Calu3 (cell line): ENCODE measurements at regions not wholly inside any gene's neighbourhood (a gene's known extent, or its start where the extent isn't known, plus 50 kb on each side); places are given as distances from the start of the nearest gene placed in this dataset.

ENCODE experiments used
- BruUV-seq: library from RNA; stranded (reverse); fragments of 400-500 nt; replicated peaks from 2 replicates; lab custom pipeline; 2021; lab: Mats Ljungman, UMichigan
- CTCF ChIA-PET: fragments of 300-600 bp; sonication (Branson Sonifier 250); formaldehyde crosslinking; loops from one replicate; lab custom pipeline; 2022; ENCODE audit warnings: antibody characterized with exemption; lab: Charles Lee
- DNase-seq: peaks from one replicate; pipeline ENCODE4 v3.0.0; 2022
- H3K27ac Mint-ChIP-seq: one replicate; pipeline ENCODE4 v1.8.0; 2022; ENCODE audit warnings: mixed read lengths; ENCODE audit not compliant: unreplicated experiment
- H3K27me3 Mint-ChIP-seq: one replicate; pipeline ENCODE4 v1.8.0; 2022; ENCODE audit warnings: mixed read lengths; ENCODE audit not compliant: unreplicated experiment
- H3K36me3 Mint-ChIP-seq: one replicate; pipeline ENCODE4 v1.8.0; 2022; ENCODE audit warnings: mild to moderate bottlenecking, moderate library complexity, mixed read lengths; ENCODE audit not compliant: insufficient read depth, unreplicated experiment
- H3K4me1 Mint-ChIP-seq: one replicate; pipeline ENCODE4 v1.8.0; 2022; ENCODE audit warnings: mild to moderate bottlenecking, low read depth, mixed read lengths; ENCODE audit not compliant: unreplicated experiment
- H3K4me3 Mint-ChIP-seq: one replicate; pipeline ENCODE4 v1.8.0; 2022; ENCODE audit warnings: mild to moderate bottlenecking, low read depth, moderate library complexity, mixed read lengths; ENCODE audit not compliant: unreplicated experiment
- H3K9me3 Mint-ChIP-seq: one replicate; pipeline ENCODE4 v1.8.0; 2022; ENCODE audit warnings: low read depth, mixed read lengths; ENCODE audit not compliant: unreplicated experiment
- intact Hi-C: fragments of 100-400 bp; cut with micrococcal nuclease; formaldehyde crosslinking; loops from one replicate; pipeline ENCODE4 v1.10.0; 2022; ENCODE audit not compliant: unreplicated experiment
- TF ChIP-seq, protein P1 (sequence below): fragments of 200-600 bp; IDR thresholded peaks from one replicate; pipeline ENCODE4 v1.8.0; 2022; ENCODE audit warnings: antibody characterized with exemption; ENCODE audit not compliant: unreplicated experiment

DNA sequence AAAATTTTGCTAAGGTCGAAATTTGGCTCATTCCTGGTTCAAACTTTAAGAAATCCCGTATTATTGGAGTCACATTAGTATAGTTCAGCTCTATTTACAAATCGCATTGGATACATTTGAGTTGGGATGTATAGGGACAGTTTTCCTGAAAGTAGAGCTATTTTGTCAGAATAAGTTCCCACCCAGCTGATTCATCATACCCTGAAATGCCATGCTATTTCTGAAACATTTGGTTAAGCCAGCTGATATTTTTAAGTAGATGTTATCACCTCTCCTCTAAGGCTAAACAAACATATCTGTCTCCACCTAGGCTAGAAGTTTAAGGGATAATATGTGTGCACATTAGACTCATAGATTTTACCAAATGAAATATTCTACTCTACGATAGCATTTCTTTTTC lies 226.2 kb upstream of the ARGLU1 start:
- TF ChIP-seq, protein P1, sequence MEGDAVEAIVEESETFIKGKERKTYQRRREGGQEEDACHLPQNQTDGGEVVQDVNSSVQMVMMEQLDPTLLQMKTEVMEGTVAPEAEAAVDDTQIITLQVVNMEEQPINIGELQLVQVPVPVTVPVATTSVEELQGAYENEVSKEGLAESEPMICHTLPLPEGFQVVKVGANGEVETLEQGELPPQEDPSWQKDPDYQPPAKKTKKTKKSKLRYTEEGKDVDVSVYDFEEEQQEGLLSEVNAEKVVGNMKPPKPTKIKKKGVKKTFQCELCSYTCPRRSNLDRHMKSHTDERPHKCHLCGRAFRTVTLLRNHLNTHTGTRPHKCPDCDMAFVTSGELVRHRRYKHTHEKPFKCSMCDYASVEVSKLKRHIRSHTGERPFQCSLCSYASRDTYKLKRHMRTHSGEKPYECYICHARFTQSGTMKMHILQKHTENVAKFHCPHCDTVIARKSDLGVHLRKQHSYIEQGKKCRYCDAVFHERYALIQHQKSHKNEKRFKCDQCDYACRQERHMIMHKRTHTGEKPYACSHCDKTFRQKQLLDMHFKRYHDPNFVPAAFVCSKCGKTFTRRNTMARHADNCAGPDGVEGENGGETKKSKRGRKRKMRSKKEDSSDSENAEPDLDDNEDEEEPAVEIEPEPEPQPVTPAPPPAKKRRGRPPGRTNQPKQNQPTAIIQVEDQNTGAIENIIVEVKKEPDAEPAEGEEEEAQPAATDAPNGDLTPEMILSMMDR, result no peak
- Mint-ChIP-seq H3K4me1 (peaks cover 7% of the 10 kb centered on the region), H3K27ac (no peak overlapping the region), H3K9me3 (no peaks in the 10 kb centered on the region), H3K36me3 (no peaks in the 10 kb centered on the region), H3K27me3 (no peaks in the 10 kb centered on the region), H3K4me3 (no peak overlapping the region)
- CTCF ChIA-PET, result no interaction called here
- intact Hi-C loops, result no loop called here
- no peak for DNase-seq
- no TSS peak for BruUV-seq

DNA sequence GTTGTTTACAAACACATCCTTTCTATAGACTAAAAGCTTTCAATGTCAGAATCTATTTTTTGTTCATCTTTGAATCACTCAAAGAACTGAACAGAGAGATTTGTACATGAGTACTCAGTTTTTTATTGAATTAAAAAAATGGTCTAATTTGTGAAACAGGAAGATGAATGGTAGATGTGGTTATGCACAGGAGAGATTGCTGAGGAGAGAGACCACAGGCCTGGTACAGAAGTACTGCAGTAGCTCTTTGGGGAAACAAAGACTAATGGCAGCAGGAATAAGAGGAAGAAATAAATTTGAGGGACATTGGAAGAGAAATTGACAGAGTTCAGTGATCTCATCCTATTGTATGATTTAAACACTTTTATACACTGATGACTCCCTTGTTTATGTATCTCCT lies 222.0 kb upstream of the ARGLU1 start:
- no peaks in the 10 kb centered on the region for H3K4me1 Mint-ChIP-seq
- H3K36me3 Mint-ChIP-seq, result no peaks in the 10 kb centered on the region
- no peaks in the 10 kb centered on the region for H3K27me3 Mint-ChIP-seq
- BruUV-seq, result no TSS peak
- no peak for DNase-seq
- H3K4me3 Mint-ChIP-seq, result no peak overlapping the region
- intact Hi-C loops, result no loop called here
- no peak overlapping the region for H3K27ac Mint-ChIP-seq
- TF ChIP-seq, protein P1, result no peak
- CTCF ChIA-PET, result no interaction called here
- H3K9me3 Mint-ChIP-seq, result no peaks in the 10 kb centered on the region

DNA sequence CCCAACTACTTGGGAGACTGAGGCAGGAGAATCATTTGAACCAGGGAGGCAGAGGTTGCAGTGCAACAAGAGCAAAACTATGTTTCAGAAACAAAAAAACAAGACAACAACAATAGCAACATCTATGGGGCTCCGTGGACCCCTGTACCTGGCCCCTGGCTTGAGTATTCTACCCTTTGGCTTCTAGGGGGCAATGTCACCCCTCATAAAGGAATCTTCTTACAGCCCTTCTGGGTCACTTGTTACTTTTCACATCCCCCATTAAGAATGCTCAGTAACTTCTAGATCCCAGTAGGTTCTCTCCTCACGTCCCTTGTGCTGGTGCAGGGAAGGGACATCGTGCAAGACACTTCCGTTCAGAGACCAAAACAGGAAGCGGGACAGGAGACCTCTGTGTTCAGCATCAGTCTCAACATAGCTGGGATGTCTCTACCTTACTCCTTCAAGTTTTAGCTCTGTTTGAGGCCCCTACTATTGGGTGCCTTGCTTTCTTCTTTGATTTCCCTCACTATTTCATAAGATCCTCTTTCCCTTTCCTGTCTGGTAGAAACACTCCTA lies 218.1 kb upstream of the ARGLU1 start:
- peaks cover 2% of the 10 kb centered on the region for H3K9me3 Mint-ChIP-seq
- no peak overlapping the region for H3K27ac Mint-ChIP-seq
- no peaks in the 10 kb centered on the region for H3K4me1 Mint-ChIP-seq
- TF ChIP-seq, protein P1, result no peak
- intact Hi-C loops, result no loop called here
- DNase-seq, result no peak
- no TSS peak for BruUV-seq
- no peaks in the 10 kb centered on the region for H3K36me3 Mint-ChIP-seq
- H3K27me3 Mint-ChIP-seq, result no peaks in the 10 kb centered on the region
- H3K4me3 Mint-ChIP-seq, result no peak overlapping the region
- CTCF ChIA-PET, result no interaction called here

DNA sequence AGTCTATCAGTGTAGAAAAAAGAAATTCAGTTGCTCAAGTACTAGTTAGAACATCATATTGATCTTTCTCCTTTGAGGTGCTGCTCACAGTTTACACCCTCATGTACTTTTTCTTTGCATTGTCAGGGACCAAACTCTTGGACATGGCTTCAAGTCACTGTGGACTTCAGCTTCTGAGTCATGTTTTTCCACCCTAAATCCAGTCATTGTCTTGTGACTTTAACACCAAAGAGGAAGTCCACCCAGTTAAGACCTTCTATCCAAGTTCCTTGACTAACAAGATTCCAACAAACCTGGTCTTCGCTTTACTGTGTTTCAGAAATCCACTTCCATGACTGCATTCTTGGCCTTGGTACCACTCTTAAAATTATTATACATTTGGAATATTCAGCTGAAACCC lies 206.7 kb upstream of the ARGLU1 start:
- CTCF ChIA-PET, result no interaction called here
- intact Hi-C loops, result no loop called here
- DNase-seq, result no peak
- H3K27me3 Mint-ChIP-seq, result no peaks in the 10 kb centered on the region
- H3K4me3 Mint-ChIP-seq, result no peak overlapping the region
- H3K4me1 Mint-ChIP-seq, result no peaks in the 10 kb centered on the region
- H3K27ac Mint-ChIP-seq, result no peak overlapping the region
- H3K36me3 Mint-ChIP-seq, result no peaks in the 10 kb centered on the region
- TF ChIP-seq, protein P1, result no peak
- H3K9me3 Mint-ChIP-seq, result peaks cover 4% of the 10 kb centered on the region
- no TSS peak for BruUV-seq
